GM12892 (cell line): ENCODE measurements at regions not wholly inside any gene's neighbourhood (a gene's known extent, or its start where the extent isn't known, plus 50 kb on each side); places are given as distances from the start of the nearest gene placed in this dataset.

Source experiments
- POLR2A ChIP-seq: IDR thresholded peaks from 2 replicates; pipeline ENCODE4 v1.6.1; 2011; ENCODE audit warnings: low read depth, low read length, control low read depth
- POLR2AphosphoS5 ChIP-seq: IDR thresholded peaks from 2 replicates; pipeline ENCODE4 v1.6.1; 2011; ENCODE audit warnings: low read depth, low read length, control low read depth

- no peak for TF ChIP-seq POLR2A
- no peak for TF ChIP-seq POLR2AphosphoS5
Observed at GRCh38 chr10:15442056-15442455, 71.0 kb upstream of the FAM171A1 start.
